CD4-positive, alpha-beta T cell treated with Interleukin-2 at 100 ng/mL for 4 hours (primary cell): ENCODE measurements at regions not wholly inside any gene's neighbourhood (a gene's known extent, or its start where the extent isn't known, plus 50 kb on each side); places are given as distances from the start of the nearest gene placed in this dataset.

ENCODE experiments used
- DNase-seq: peaks from one replicate; pipeline ENCODE4 v3.0.0-alpha.2; 2020; ENCODE audit warnings: low spot score

DNA sequence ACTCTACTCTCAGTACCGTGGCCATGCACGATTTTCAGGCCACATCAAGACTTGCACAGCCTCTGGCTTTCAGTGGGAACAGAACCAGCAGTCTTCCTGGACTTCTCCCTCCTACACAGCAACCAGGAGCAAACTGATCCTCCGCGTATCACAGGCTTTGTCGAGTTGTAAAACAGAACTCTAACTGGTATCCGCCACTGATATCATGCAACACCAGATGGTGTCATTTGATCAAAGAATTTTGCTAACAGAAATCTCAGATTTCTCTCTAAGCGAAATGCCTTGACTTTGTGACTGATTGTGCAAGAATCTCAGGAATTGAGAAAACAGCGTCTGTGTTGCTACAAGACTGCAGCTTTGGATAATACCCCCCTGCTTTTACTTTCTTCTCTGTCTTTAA lies 85.7 kb downstream of the COPS8 start:
- DNase-seq, result no peak

DNA sequence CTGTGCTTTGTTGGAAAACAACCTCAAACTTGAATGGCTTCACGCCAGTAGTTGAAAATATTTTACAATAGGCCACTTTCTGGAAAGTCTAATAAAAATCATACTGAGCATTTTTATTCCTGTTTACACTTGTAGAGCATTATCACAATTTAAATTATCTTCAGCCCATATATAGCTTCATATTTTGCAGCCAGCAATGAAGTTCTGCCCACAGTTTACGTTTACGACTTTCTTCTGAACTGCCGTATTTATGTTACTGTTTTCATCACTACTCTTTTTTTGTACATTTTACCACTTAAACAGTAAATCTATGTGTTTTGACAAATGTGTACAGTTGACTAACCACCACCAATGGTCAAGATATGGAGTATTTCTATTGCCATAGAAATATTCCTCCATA lies 86.2 kb downstream of the COPS8 start:
- no peak for DNase-seq

DNA sequence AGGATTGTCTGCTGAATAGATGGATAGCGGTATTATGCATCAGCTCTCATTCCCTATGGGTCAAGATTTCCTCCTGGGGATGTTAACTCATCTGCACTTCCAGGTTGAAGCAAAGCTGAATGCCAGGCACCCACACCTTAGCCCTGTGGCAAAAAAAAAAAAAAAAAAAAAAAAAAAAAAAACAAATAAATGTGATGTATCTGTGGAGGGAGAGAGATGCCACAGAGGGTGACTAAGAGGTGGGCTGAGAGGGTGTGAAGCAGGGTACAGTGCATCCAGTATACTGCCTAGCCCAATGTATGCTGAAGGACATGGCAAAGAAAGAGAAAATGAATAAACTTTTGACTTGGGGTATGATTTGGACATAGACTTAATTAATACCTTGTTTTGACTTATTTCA lies 91.4 kb downstream of the COPS8 start:
- no peak for DNase-seq

DNA sequence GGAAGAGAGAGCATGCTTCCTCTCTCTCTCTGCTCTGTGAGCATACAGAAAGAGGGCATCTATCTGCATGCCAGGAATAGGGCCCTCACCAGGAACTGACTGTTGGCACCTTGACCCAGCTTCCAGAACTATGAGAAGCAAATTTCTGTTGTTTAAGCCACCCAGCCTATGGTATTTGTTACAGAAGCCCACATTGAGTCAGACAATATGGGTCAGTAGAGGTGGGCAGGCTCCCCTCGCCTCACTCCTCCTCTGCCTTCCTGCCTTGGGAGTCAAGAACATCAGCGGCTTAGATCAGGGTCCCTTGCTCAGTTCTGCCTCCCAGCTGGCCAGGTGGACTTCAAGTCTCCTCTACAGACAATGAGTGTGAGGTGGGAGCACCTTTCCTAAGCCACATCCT lies 92.3 kb downstream of the COPS8 start:
- no peak for DNase-seq

DNA sequence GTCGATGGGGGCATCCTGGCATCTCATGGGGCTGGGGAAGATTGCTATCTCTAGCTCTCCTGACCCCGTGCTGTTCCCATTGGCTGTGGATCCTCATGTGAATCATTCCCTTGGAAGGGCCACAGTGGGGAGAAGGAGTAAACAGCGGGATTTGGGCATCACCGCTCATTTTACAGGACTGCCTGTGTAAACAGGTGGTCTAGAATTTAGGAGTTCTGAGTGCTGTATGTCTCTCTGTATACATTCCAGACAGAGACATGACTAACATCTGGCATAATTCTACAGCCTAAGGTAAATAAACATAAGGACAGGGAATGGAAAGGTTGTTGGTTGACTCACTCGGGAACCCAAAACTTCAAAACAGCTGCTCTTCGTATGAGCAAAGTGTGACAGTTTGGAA lies 92.7 kb downstream of the COPS8 start:
- DNase-seq, result no peak

DNA sequence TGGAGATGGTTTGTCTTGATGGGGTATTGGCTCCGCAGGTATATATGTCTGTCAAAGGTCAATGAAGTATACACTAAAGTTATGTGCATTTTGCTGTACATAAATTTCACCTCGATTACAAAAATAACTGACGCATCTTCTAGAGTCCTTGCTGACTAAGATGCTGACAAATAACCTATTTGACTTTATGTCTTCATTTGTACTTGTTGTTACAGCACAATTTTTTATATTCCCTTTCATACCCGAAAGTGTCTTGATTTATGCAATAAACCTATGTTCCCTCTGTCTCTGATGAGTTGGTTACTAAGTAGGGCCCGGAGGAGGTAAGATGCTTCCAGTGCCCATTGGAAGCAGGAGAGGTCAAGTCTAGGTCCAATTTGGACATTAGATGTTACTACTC lies 93.5 kb downstream of the COPS8 start:
- no peak for DNase-seq

DNA sequence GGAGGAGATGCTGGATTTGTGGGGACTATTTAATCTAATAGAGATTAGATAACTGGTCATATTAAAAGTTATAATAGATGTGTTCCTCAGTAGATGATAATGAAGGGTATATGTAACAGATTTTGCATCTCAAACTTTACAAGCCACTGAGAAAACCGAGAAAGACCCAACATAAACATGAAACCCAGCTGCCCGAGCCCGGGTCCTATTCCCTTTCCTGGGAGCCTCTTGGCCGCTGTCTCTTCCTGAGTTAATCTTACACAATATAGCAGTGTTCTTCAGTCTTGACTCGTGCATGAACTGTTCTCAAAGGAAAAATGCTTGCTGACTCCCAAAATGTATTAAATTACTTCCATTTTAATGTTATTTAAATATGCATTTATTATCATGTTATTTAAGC lies 94.5 kb downstream of the COPS8 start:
- DNase-seq, result no peak

DNA sequence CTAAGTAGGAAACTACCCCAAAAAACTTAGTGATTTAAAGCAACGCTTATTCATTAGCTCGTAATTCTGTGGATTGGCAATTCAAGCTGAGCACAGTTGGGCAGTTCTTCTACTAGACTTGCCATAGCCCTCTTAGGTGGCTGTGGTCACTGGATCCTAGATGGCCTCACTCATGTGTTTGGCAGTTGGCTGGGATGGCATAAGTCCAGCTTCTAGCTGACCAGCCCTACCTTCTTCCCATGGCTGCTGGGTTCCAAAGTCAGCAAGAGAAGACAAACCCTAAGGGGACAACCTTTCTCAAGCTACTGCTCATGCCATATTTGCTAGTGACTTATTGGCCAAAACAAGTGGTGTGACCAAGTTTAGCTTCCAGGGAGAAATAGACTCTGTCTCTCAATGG lies 95.3 kb downstream of the COPS8 start:
- no peak for DNase-seq

DNA sequence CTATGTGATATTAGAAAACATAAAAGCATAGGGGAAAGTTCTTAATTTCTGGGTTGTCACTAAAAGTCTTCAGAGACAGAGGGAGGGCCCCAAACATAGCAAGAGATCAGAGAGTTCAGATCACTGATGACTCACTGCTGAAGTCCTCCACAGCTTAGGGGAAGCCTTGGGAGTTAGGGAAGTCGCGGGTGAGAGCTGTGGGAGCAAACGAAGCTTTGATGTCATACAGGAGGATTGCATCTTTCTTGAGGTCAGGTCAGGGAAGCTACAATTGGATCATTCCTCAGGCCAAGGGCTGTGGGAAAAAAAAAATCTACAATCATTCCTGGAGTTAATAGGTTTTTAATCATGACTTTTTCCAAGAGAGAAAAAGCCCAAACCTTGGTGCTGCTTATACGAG lies 96.2 kb downstream of the COPS8 start:
- no peak for DNase-seq

DNA sequence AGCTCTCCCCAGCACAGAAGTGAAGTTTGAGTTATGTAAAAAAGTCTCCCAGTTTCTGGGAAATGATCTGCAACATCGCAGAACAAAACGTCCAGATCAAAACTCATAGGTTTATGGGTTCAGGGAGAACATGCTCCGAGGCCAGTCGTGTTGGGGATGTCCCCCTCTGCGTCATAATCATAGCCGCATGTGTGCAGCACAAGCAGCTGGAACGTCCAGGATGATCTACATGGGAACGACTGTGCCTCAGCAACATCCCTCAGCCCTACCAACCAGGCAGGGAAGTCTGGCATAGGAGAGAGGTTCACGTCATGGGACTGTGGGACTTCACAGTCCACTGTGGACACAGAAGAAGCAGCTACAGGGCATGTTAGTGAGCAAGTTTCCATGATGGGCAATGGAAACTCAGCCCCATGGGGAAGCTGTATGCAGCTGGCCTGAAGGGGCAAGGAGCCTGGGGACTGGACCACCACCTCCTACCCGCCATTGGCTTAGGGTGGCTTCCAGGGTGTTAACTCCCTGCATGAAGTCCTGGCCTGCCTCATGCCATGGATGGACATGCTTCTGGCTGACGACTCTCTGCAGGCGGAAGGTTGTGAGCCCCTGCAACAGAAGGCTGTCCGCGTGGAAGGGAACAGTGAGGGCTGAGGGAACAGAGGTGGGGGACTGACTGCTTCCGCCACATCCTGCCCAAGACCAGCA lies 96.9 kb downstream of the COPS8 start:
- DNase-seq, result no peak

DNA sequence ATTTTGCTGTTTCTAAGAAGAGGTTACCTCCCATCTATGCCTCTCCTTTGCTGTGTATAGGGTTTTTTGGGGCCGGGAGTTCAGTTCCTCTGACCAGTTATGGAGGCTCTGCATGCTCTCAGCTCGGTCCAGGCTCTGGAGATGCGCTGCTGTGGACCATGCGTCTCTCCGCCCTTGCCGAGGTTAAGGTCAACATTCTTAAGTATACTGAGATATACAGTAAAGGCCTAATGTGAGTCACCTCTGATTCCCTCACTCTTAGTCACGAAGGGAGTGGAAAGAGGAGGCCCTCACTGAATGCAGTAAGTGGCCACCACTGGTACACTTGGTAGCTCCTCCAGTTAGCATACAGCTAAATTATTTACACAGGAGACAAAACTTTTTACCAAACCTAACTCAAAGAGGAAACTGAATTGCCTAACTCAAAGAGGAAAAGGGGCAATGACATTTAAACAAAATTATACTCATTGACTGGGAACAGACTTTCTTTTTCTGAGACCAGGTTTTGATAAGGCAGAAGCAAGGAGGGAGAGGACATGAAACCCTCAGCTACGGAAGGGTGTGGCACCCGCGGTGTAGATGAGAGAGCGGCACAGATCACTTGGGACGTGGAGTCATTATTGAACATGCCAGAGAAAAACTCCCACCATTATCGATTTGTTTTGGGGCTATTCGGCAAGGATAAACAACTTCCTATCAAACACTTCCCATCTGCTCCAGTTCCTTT lies 98.7 kb downstream of the COPS8 start:
- no peak for DNase-seq

DNA sequence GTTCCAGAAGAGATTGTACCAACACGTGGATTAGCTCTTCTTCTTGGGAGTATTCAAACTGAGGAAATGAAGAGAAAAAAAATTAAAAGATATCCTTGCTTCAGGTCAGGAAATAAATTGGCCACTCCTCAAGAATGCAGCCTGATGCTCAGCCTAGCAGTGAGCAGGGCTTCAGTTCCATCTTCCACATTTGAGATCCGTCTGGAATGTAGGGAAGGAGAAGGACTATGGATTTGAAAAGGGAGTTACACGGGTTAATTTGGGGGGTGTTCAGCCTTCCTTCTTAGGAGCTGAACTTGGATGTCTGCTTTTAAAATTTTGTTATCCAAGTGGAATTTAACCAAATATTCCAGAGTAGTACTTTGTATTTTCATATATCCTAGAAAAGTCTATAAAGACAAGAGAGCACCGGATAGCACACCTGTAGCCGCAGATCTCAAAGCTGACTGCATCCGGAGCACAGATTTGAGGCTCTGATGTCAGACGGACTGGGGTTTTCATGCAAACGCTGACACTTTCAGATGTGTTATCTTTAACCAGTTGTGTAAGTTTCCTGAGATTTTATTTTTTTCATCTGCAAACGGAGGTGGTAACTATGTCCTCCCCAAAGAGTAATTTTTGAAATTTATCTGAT lies 99.3 kb downstream of the COPS8 start:
- DNase-seq, result no peak

DNA sequence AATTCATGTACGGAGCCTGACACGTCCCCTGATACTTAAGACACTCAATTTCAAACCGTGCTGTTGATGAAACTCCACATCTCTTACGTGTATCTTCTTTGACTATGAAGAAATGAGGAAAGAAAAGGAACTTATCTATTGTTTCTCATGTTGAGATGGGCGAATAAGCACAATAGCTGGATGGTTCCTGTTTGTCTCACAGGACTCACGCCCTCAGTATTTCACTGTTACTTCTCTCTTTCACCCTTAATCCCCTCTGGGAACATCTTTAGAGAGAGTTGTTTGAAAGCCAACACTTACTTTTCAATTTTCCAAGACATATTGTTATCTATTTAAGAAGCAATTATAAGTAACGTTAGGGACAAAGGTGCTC lies 99.8 kb downstream of the COPS8 start:
- DNase-seq, result no peak

DNA sequence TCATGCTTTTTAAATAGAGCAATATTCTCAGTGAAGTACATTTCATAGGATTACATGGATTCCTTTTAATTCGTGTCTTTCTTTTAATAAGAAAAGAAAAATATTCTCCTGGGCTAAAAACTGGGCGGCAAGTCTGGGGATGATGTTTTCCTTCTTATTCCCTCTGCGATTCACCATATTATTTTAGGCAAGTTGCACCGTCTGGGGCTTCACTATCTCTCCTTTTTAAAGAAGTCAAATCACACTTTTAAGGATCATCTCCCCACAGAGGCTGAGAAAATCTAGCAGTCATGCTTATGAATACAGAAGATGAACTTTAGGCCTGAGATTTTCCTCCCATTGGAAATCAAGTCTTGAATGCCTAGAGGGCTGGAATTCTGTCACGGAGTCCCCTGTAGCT lies 104.1 kb downstream of the COPS8 start:
- no peak for DNase-seq

DNA sequence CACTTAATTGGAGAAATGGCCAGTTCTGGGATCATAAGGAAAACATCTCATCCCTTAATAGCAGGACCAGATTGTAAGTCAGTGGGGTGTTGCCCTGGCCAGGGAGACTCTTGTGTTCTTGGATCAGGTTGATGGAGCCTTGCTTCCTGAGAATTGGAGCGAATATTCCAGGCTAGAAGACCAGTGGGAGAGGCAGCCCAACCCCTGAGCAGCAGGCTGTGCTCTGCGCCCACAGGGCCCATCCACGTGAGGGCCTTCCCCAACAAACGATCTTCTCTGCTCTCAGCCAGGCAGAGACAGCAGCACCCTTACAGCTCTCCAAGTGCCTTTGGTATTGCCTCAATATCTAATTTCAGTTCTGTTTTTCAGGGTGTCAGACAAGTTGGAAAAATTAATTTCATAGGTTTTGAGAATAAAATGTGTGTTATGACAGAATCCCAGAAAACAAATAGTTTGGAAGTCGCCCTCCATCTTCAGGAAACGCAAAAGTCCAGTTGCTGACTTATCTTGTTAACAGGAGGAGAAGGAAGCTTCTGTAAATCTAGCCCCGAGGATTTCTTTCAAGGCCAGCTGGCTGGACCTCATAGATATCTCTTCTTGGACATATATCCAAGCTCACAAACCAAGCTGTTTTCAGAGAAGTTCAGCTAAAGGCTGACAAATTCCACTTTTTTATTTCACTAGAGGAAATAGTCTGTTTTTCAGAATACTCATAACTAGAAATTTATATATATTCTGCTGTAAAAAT lies 105.5 kb downstream of the COPS8 start:
- DNase-seq, result no peak

DNA sequence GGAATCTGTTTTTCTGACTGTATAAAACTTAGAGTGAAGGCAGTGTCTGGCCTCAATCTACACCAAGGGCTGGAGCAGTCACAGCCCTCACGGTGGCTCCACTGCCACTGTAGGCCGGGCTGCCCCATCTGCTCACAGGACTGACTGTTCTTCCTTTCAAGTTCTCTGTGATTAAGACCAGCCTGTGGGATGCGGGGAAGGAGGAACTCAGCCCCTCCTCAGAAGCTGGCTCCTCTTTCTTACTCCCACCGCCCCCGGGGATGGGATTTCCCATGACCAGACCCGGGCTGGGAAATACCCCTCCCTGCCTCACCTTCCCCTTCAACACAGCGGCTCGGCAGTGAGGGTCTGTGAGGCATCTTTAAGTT lies 106.0 kb downstream of the COPS8 start:
- DNase-seq, result no peak

DNA sequence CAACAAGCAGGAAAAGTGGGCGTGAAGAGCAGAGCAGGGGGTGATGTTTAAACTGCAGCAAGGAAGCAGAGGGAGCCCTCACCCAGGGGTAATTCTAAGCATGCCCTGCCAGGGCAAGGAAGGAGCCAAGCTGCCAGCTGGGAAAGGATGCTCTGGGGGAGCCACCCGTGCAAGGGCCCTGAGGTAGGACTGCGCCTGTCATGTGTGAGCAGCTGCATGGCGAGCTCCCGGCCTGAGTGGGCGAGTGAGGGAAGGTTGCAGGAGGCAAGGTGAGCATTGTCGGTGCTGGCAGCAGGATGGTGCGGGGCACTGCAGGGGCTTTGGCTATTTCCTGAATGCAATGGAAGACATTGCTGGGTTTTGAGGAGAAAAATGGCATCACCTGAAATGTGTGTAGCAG lies 107.2 kb downstream of the COPS8 start:
- DNase-seq, result no peak

DNA sequence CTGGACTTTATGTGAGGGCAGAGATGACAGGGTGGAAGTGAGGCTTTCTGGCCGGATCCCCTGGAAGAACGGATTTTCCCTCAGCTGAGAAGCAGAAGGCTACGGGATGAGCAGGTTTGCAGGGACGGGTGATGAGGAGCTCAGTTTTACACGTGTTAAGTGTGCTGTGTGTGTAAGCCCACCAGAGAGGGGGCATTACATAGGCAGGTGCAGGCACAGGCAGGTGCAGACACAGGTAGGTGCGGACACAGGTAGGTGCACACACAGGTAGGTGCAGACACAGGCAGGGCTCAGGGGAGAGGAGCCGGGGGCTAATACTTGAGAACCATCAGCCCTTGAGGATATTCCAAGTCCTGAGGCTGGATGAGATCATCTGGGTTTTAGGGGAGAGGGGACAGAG lies 107.7 kb downstream of the COPS8 start:
- DNase-seq, result no peak

DNA sequence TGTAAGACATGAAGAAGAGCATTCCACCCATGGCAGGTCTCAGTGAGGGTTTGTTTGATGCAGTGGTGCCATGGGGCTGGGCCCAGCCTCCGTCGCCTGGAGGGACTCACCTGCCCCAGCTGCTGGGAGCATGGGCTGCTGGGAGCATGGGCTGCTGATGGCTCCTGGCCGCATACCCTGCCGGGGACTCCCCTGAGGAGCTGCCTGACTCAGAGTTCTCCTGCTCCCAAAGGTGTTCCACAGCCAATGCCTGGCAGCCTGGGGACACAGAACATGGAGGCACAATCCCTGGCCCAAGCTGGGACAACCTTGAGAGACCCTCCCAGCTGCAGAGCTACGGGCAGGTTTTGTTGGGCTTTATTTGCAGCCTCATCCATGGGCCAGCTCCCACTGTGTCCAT lies 108.4 kb downstream of the COPS8 start:
- DNase-seq, result no peak

DNA sequence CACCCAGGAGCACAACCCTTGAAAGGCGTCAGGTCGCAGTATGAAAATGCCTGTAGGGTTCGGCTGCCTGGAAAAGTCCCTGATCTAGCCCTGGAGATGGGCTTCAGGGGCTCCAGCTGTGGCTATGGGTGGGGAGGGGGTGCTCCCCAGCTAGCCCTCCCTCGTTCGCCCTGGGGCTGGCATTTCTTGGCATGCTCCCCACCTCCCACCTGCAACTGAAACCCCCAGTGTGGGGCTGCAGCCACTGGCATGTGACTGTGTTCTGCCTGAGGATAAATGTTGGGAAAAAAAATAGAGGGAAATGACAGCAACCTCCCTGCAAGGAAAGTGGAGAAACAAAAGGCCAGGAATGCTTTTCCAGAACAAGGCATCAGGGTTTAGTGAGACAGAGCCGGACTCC lies 109.2 kb downstream of the COPS8 start:
- no peak for DNase-seq

DNA sequence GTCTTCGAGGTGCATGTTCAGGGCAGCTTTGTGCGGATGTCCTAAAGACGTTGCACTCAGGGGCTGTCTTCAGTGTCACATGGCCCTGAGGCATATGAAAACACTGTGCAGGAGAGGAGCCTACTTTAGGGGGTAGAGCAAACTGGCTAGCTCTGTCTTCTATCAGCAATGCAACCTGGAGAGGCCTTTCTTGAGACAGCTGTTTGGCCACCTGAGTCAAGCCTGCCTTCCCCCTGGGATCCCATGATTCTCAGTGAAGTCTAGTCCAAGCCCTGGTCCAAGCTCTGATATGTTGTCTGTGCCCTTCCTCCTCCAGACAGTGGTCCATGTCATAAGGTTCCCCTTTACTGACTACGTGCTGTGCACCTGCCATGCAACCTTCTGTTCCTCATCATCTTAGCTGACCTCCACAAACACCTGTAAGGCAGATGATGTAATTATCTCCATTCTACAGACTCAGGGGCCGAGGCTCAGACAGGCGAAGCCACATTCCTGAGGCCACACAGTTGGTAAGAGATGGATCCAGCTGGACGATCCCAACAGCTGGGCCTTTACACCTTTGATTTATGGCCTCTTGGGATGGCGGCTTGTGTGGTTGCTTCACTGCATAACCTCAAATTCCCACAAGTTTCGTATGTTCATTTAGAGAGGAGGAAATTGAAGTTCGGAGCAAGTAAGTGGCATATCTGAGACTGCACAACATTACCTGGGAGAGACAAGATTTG lies 109.9 kb downstream of the COPS8 start:
- DNase-seq, result no peak

DNA sequence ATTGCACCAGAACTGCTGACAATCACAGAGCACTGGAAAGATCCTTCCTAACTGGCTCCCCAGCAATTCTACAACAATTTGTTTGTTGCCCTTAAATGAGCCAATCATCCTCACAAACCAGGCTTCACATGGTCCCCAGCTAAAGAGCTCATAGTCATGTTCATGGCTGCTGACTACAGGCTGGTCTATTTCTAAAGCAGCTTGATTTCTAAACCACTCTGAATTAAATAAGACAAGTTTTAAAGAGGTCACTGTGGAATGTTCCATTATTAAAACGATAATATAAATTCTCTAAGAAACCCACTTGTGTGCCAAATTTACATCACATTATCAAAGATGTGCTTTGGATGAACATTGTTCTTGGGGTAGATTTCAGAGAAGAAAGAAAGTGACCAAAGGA lies 110.7 kb downstream of the COPS8 start:
- DNase-seq, result no peak
